K562 (cell line): ENCODE measurements at regions not wholly inside any gene's neighbourhood (a gene's known extent, or its start where the extent isn't known, plus 50 kb on each side); places are given as distances from the start of the nearest gene placed in this dataset.

Source experiments
- ATAC-seq: fragments of 200-7000 bp; cut with Tn5 transposase; 3 replicates; pipeline ENCODE4 v1.9.1; 2020; ENCODE audit warnings: moderate library complexity
- BruUV-seq: library from RNA; stranded (reverse); fragments of 400-500 nt; replicated peaks from 2 replicates; lab custom pipeline; 2021; lab: Mats Ljungman, UMichigan
- CTCF ChIA-PET: fragments of 300-600 bp; formaldehyde crosslinking; extraction: SDS; loops from one replicate; lab custom pipeline; 2021; ENCODE audit warnings: low intra/inter-chr PET ratio; lab: Yijun Ruan, JAX
- POLR2A ChIA-PET: fragments of 300-600, 350-650 bp; sonication (Branson Sonifier 250); formaldehyde crosslinking; extraction: SDS; loops from one replicate; lab custom pipeline; 2021; ENCODE audit warnings: antibody characterized with exemption, inconsistent platforms; lab: Yijun Ruan, JAX
- DNase-seq, 4 experiments: peaks; one replicate each; pipeline versions ENCODE4 v3.0.0 to v3.0.0-alpha.2; 2011 to 2018; ENCODE audit warnings: low spot score in 3 of 4, mixed read lengths in 3 of 4; ENCODE audit errors: extremely low read depth in 1 of 4
- FAIRE-seq: peaks from 2 replicates; lab custom pipeline; 2011; peaks lifted over from hg19 to GRCh38; lab: Jason Lieb, UNC
- H2AFZ ChIP-seq: 2 replicates; pipeline ENCODE4 v1.6.0; 2011; ENCODE audit warnings: low read depth, low read length, control low read depth, inconsistent platforms
- H3K27ac ChIP-seq: fragments of 200-600 bp; 3 replicates; pipeline ENCODE4 v1.8.0; 2011; ENCODE audit warnings: low read depth, mild to moderate bottlenecking, control low read depth, inconsistent platforms, low read length, moderate library complexity, mixed read lengths; ENCODE audit errors: extremely low read depth
- H3K27me3 ChIP-seq, 2 experiments: fragments of 300-600 bp in 1 of 2; 2 replicates in 1 of 2; 3 replicates in 1 of 2; pipeline versions ENCODE4 v1.6.0 to v1.8.0; 2011; ENCODE audit warnings: inconsistent platforms in 2 of 2, low read length in 2 of 2, mild to moderate bottlenecking in 1 of 2, mixed read lengths in 1 of 2, moderate library complexity in 1 of 2; ENCODE audit not compliant: control insufficient read depth in 2 of 2, insufficient read depth in 2 of 2
- H3K36me3 ChIP-seq: fragments of 300-600 bp; 3 replicates; pipeline ENCODE4 v1.8.0; 2011; ENCODE audit warnings: mild to moderate bottlenecking, low read length, inconsistent platforms; ENCODE audit not compliant: control insufficient read depth, insufficient read depth
- H3K4me1 ChIP-seq, 2 experiments: fragments of 200-600 bp in 1 of 2; replicated peaks in 1 of 2; 2 replicates in 1 of 2; 3 replicates in 1 of 2; pipeline versions ENCODE4 v1.5.1 to v1.8.0; 2011; ENCODE audit warnings: inconsistent platforms in 2 of 2, low read length in 2 of 2, mild to moderate bottlenecking in 1 of 2, mixed read lengths in 1 of 2, moderate library complexity in 1 of 2; ENCODE audit not compliant: control insufficient read depth in 2 of 2, insufficient read depth in 2 of 2
- H3K4me2 ChIP-seq: 2 replicates; pipeline ENCODE4 v1.6.1; 2011; ENCODE audit warnings: low read length, control low read depth, inconsistent platforms, mixed read lengths; ENCODE audit not compliant: insufficient read depth
- H3K4me3 ChIP-seq: fragments of 200-600 bp; sonication (generic), shearing (Covaris generic); 2 replicates; pipeline ENCODE4 v1.5.1; 2016; ENCODE audit warnings: control low read depth, inconsistent platforms
- H3K79me2 ChIP-seq: fragments of 200-600 bp; 3 replicates; pipeline ENCODE4 v1.8.0; 2011; ENCODE audit warnings: low read length, inconsistent platforms; ENCODE audit not compliant: control insufficient read depth, insufficient read depth
- H3K9ac ChIP-seq, 2 experiments: 2 replicates each; pipeline versions ENCODE4 v1.6.0 to v1.6.1; 2011; ENCODE audit warnings: low read depth in 2 of 2, low read length in 2 of 2, control low read depth in 1 of 2, inconsistent platforms in 1 of 2, mild to moderate bottlenecking in 1 of 2, mixed read lengths in 1 of 2; ENCODE audit not compliant: insufficient read depth in 1 of 2
- H3K9me1 ChIP-seq: one replicate; pipeline ENCODE4 v1.6.0; 2011; ENCODE audit warnings: inconsistent platforms, mild to moderate bottlenecking, low read length, moderate library complexity; ENCODE audit not compliant: control insufficient read depth, insufficient read depth
- H3K9me3 ChIP-seq: replicated peaks from 2 replicates; pipeline ENCODE4 v1.5.1; 2011; ENCODE audit warnings: low read depth, low read length, inconsistent platforms; ENCODE audit not compliant: control insufficient read depth, insufficient read depth
- H4K20me1 ChIP-seq: replicated peaks from 2 replicates; pipeline ENCODE4 v1.6.1; 2011; ENCODE audit warnings: low read length, inconsistent platforms, mixed read lengths; ENCODE audit not compliant: control insufficient read depth, insufficient read depth
- CHCHD3 ChIP-seq: fragments of 250-450 bp; sonication (Bioruptor Pico); IDR thresholded peaks from 2 replicates; pipeline ENCODE4 v2.1.2; 2022; ENCODE audit warnings: mild to moderate bottlenecking
- LCOR ChIP-seq: sonication (generic); formaldehyde crosslinking; IDR thresholded peaks from 2 replicates; pipeline ENCODE4 v1.8.0; 2022; ENCODE audit warnings: mild to moderate bottlenecking, missing genetic modification reagents
- MECOM ChIP-seq: fragments of 250-450 bp; sonication (Bioruptor Pico); IDR thresholded peaks from 2 replicates; pipeline ENCODE4 v1.8.0; 2022; ENCODE audit warnings: inconsistent platforms
- SMAD4 ChIP-seq: fragments of 250-450 bp; sonication (Bioruptor Pico); conservative IDR thresholded peaks from 2 replicates; pipeline ENCODE4 v1.8.0; 2021; ENCODE audit warnings: inconsistent platforms, mild to moderate bottlenecking, moderate library complexity
- SMARCB1 ChIP-seq: IDR thresholded peaks from 2 replicates; pipeline ENCODE4 v1.6.1; 2011; ENCODE audit warnings: improper control_type of control experiment, low read depth; ENCODE audit not compliant: insufficient read length
- TEAD4 ChIP-seq, 2 experiments: sonication (generic) in 1 of 2; formaldehyde crosslinking in 1 of 2; IDR thresholded peaks; 2 replicates each; pipeline versions ENCODE4 v1.6.1 to v1.8.0; 2012 to 2022; ENCODE audit warnings: borderline replicate concordance in 1 of 2, inconsistent platforms in 1 of 2, low read length in 1 of 2, mild to moderate bottlenecking in 1 of 2, missing genetic modification reagents in 1 of 2
- WGBS: fragments of 100-300 bp; shearing (Covaris generic); methylation state at CpG from one replicate; pipeline ENCODE4 v1.1.6; 2016; ENCODE audit warnings: low coverage, mixed read lengths; ENCODE audit not compliant: insufficient coverage; ENCODE audit errors: missing lambda C conversion rate; 5-methylcytosine and 5-hydroxymethylcytosine counted together
- in situ Hi-C: fragments of 300-500 bp; cut with MboI; formaldehyde crosslinking; loops from 4 replicates; pipeline ENCODE4 v1.15.0; 2018; ENCODE audit warnings: inconsistent platforms, mixed read lengths
- intact Hi-C: fragments of 100-400 bp; cut with micrococcal nuclease; formaldehyde crosslinking; loops from 2 replicates; pipeline ENCODE4 v1.14.2; 2022
- TF ChIP-seq, protein P1 (sequence below): IDR thresholded peaks from 2 replicates; pipeline ENCODE4 v1.6.1; 2011; ENCODE audit warnings: borderline replicate concordance, low read depth, mild to moderate bottlenecking, moderate library complexity, low read length; ENCODE audit not compliant: insufficient read depth, poor library complexity, severe bottlenecking
- TF ChIP-seq, protein P2 (sequence below): fragments of 250-450 bp; sonication (Bioruptor Pico); IDR thresholded peaks from 2 replicates; pipeline ENCODE4 v1.9.0; 2021; ENCODE audit warnings: mild to moderate bottlenecking, inconsistent platforms
- TF ChIP-seq, protein P3 (sequence below), 2 experiments: fragments of 450-650 bp in 1 of 2; sonication (generic) in 1 of 2; formaldehyde crosslinking in 1 of 2; IDR thresholded peaks in 1 of 2; conservative IDR thresholded peaks in 1 of 2; 2 replicates each; pipeline versions ENCODE4 v1.6.1 to v1.8.1; 2016 to 2023; ENCODE audit warnings: mild to moderate bottlenecking in 2 of 2, moderate library complexity in 2 of 2, inconsistent platforms in 1 of 2, missing genetic modification reagents in 1 of 2

DNA sequence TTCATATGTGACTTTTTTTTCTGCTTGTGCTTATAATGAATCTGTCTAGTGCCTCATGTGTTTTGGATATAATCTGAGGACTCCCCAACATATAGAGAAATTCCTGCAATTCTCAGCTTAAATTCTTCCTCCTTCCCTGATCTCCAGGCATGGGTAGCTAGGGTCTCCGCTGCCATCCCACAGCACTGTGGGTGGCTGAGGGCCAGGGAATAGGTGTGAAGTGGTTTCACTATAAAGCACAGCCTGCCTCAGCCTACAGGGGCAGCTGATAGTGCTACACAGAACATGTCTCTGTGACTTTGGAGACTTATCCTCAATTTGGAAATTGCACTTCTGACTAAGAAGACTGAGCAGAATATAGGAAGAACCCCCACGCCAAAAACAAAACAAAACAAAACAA, 137.3 kb upstream of the NABP1 start:
- 0% methylated on average over 2 of the region's 2 CpGs for WGBS
- Histone ChIP-seq H3K9ac (no peak overlapping the region), H3K9me3 (no peaks in the 10 kb centered on the region), H3K4me3 (no peak overlapping the region), H3K79me2 (no peaks in the 10 kb centered on the region), H2AFZ (no peak overlapping the region), H3K4me1 (no peaks in the 10 kb centered on the region; a peak in 1 of 5 replicates), H3K36me3 (no peaks in the 10 kb centered on the region), H3K27ac (no peak overlapping the region), H3K4me2 (no peak overlapping the region), H3K27me3 (no peaks in the 10 kb centered on the region; a peak in 1 of 5 replicates), H4K20me1 (no peaks in the 10 kb centered on the region), H3K9me1 (no peaks in the 10 kb centered on the region)
- POLR2A ChIA-PET: interaction anchor here (0.6 kb wide), 1 partner anchor 660 kb away, joined by 3 read pairs; no protein-coding TSS in a partner anchor
- ATAC-seq (no peak), FAIRE-seq (no peak), DNase-seq (no peak)
- no TSS peak for BruUV-seq
- in situ Hi-C loops (loop anchor here (10.0 kb wide), 1 partner anchor 254 kb away; no protein-coding TSS in a partner anchor), intact Hi-C loops (no loop called here)
- CTCF ChIA-PET: no interaction called here
- TF ChIP-seq, protein P1, sequence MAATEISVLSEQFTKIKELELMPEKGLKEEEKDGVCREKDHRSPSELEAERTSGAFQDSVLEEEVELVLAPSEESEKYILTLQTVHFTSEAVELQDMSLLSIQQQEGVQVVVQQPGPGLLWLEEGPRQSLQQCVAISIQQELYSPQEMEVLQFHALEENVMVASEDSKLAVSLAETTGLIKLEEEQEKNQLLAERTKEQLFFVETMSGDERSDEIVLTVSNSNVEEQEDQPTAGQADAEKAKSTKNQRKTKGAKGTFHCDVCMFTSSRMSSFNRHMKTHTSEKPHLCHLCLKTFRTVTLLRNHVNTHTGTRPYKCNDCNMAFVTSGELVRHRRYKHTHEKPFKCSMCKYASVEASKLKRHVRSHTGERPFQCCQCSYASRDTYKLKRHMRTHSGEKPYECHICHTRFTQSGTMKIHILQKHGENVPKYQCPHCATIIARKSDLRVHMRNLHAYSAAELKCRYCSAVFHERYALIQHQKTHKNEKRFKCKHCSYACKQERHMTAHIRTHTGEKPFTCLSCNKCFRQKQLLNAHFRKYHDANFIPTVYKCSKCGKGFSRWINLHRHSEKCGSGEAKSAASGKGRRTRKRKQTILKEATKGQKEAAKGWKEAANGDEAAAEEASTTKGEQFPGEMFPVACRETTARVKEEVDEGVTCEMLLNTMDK: no peak
- TF ChIP-seq LCOR (CRISPR knock-in tag) (no peak), MECOM (no peak), CHCHD3 (CRISPR knock-in tag) (no peak), SMAD4 (no peak), TEAD4 (IDR thresholded peaks at IDR 0.05; ENCODE audit: low read length) (no peak), TEAD4 (CRISPR knock-in tag; IDR thresholded peaks at IDR 0.05; ENCODE audit: borderline replicate concordance) (no peak), SMARCB1 (no peak)
- TF ChIP-seq, protein P2, sequence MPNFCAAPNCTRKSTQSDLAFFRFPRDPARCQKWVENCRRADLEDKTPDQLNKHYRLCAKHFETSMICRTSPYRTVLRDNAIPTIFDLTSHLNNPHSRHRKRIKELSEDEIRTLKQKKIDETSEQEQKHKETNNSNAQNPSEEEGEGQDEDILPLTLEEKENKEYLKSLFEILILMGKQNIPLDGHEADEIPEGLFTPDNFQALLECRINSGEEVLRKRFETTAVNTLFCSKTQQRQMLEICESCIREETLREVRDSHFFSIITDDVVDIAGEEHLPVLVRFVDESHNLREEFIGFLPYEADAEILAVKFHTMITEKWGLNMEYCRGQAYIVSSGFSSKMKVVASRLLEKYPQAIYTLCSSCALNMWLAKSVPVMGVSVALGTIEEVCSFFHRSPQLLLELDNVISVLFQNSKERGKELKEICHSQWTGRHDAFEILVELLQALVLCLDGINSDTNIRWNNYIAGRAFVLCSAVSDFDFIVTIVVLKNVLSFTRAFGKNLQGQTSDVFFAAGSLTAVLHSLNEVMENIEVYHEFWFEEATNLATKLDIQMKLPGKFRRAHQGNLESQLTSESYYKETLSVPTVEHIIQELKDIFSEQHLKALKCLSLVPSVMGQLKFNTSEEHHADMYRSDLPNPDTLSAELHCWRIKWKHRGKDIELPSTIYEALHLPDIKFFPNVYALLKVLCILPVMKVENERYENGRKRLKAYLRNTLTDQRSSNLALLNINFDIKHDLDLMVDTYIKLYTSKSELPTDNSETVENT (CRISPR knock-in tag): no peak
- TF ChIP-seq, protein P3, sequence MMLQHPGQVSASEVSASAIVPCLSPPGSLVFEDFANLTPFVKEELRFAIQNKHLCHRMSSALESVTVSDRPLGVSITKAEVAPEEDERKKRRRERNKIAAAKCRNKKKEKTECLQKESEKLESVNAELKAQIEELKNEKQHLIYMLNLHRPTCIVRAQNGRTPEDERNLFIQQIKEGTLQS (IDR thresholded peaks at IDR 0.05): no peak
- TF ChIP-seq, protein P3 (CRISPR knock-in tag; conservative IDR thresholded peaks at IDR 0.05): no peak
